HG02938 (cell line): ENCODE measurements at regions not wholly inside any gene's neighbourhood (a gene's known extent, or its start where the extent isn't known, plus 50 kb on each side); places are given as distances from the start of the nearest gene placed in this dataset.

Experiments used
- ATAC-seq: cut with Tn5 transposase; IDR thresholded peaks from one replicate; pipeline ENCODE4 v1.9.1; 2021; ENCODE audit warnings: mild to moderate bottlenecking, moderate library complexity; ENCODE audit not compliant: unreplicated experiment

GRCh38 chr3:163039636-163040035, 1543.0 kb downstream of the OTOL1 start:
- ATAC-seq, result no peak

- ATAC-seq, result no peak
These were observed 1546.5 kb downstream of the OTOL1 start for GRCh38 chr3:163043074-163043473.

- ATAC-seq, result no peak
These were observed 1549.3 kb downstream of the OTOL1 start for GRCh38 chr3:163045945-163046344.

- no peak for ATAC-seq
These were observed 1552.3 kb downstream of the OTOL1 start for GRCh38 chr3:163048881-163049280.

- no peak for ATAC-seq
These were observed 1560.4 kb downstream of the OTOL1 start for GRCh38 chr3:163056874-163057497.

- no peak for ATAC-seq
These were observed 1561.6 kb downstream of the OTOL1 start for GRCh38 chr3:163058031-163058854.

GRCh38 chr3:163071713-163072112, 1575.1 kb downstream of the OTOL1 start:
- no peak for ATAC-seq
